PC-9 (cell line): ENCODE measurements at regions not wholly inside any gene's neighbourhood (a gene's known extent, or its start where the extent isn't known, plus 50 kb on each side); places are given as distances from the start of the nearest gene placed in this dataset.

ENCODE experiments used
- BruUV-seq: library from RNA; stranded (reverse); fragments of 400-500 nt; replicated peaks from 2 replicates; lab custom pipeline; 2021; lab: Mats Ljungman, UMichigan
- CTCF ChIA-PET: fragments of 300-600 bp; sonication (Branson Sonifier 250); formaldehyde crosslinking; loops from one replicate; lab custom pipeline; 2022; ENCODE audit warnings: antibody characterized with exemption; lab: Charles Lee
- POLR2A ChIA-PET: fragments of 300-600 bp; sonication (Branson Sonifier 250); formaldehyde crosslinking; loops from one replicate; lab custom pipeline; 2022; ENCODE audit warnings: antibody characterized with exemption; ENCODE audit not compliant: unreplicated experiment; lab: Charles Lee
- DNase-seq, 2 experiments: peaks; one replicate each; pipeline versions ENCODE4 v3.0.0 to v3.0.0-alpha.2; 2015 to 2022; ENCODE audit warnings: mixed read lengths in 1 of 2
- H2AFZ ChIP-seq: fragments of 200-600 bp; sonication (generic); 2 replicates; pipeline ENCODE4 v1.8.1; 2017; ENCODE audit warnings: antibody characterized with exemption
- H3F3A ChIP-seq: fragments of 200-600 bp; sonication (generic); 2 replicates; pipeline ENCODE4 v1.8.1; 2017; ENCODE audit warnings: antibody characterized with exemption, mild to moderate bottlenecking, low read depth; ENCODE audit not compliant: insufficient read depth
- H3K27ac ChIP-seq: fragments of 200-600 bp; sonication (generic); 2 replicates; pipeline ENCODE4 v1.6.1; 2016; ENCODE audit warnings: mixed run types
- H3K27me3 ChIP-seq: fragments of 200-600 bp; sonication (generic); 2 replicates; pipeline ENCODE4 v1.6.1; 2016; ENCODE audit warnings: low read depth, mixed run types; ENCODE audit not compliant: insufficient read depth
- H3K36me3 ChIP-seq: fragments of 200-600 bp; sonication (generic); 2 replicates; pipeline ENCODE4 v1.6.1; 2016; ENCODE audit warnings: low read depth, mixed run types
- H3K4me1 ChIP-seq: fragments of 200-600 bp; sonication (generic); replicated peaks from 2 replicates; pipeline ENCODE4 v1.6.1; 2016; ENCODE audit warnings: mixed run types; ENCODE audit not compliant: insufficient read depth
- H3K4me2 ChIP-seq: fragments of 200-600 bp; sonication (generic); 2 replicates; pipeline ENCODE4 v1.6.1; 2017; ENCODE audit warnings: mixed run types
- H3K4me3 ChIP-seq: fragments of 200-600 bp; sonication (generic); 2 replicates; pipeline ENCODE4 v1.6.1; 2016; ENCODE audit warnings: mixed run types
- H3K79me2 ChIP-seq: fragments of 200-600 bp; sonication (generic); 2 replicates; pipeline ENCODE4 v1.6.1; 2017; ENCODE audit warnings: low read depth, mixed run types
- H3K9me2 ChIP-seq: fragments of 200-600 bp; sonication (generic); 2 replicates; pipeline ENCODE4 v1.8.1; 2017; ENCODE audit warnings: mild to moderate bottlenecking; ENCODE audit not compliant: insufficient read depth
- H3K9me3 ChIP-seq: fragments of 200-600 bp; sonication (generic); 2 replicates; pipeline ENCODE4 v1.8.1; 2016; ENCODE audit warnings: low read depth; ENCODE audit not compliant: insufficient read depth
- H4K20me1 ChIP-seq: fragments of 200-600 bp; sonication (generic); 2 replicates; pipeline ENCODE4 v1.8.1; 2017; ENCODE audit not compliant: insufficient read depth
- EZH2 ChIP-seq: fragments of 200-600 bp; sonication (generic); IDR thresholded peaks from 2 replicates; pipeline ENCODE4 v1.8.0; 2017; ENCODE audit warnings: antibody characterized with exemption, low read depth
- intact Hi-C: fragments of 100-400 bp; cut with micrococcal nuclease; formaldehyde crosslinking; loops from one replicate; pipeline ENCODE4 v1.10.0; 2022; ENCODE audit not compliant: unreplicated experiment
- TF ChIP-seq, protein P1 (sequence below): fragments of 200-600 bp; sonication (generic); conservative IDR thresholded peaks from 2 replicates; pipeline ENCODE4 v1.6.1; 2017; ENCODE audit warnings: mixed run types, antibody characterized with exemption, mild to moderate bottlenecking, moderate library complexity

DNA sequence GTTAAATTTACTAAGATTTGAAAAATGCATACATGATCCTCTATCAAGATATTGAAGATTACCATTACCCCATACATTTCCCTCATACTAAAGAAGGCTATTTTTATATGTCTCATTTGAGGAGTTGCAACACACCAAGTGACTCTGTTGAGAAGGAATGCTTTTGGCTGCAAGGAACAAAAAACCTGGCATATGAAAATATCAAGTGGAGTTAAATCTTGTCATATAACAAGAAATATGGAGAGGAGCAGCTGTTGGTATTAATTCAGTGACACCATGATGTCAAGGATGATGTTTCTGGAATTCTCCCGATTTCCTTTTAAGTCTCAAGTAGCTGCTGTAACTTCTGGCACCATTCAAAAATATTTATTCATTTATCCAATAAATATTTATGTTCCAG lies 193.8 kb downstream of the CSNK1G3 start:
- no peak for TF ChIP-seq EZH2
- TF ChIP-seq, protein P1, sequence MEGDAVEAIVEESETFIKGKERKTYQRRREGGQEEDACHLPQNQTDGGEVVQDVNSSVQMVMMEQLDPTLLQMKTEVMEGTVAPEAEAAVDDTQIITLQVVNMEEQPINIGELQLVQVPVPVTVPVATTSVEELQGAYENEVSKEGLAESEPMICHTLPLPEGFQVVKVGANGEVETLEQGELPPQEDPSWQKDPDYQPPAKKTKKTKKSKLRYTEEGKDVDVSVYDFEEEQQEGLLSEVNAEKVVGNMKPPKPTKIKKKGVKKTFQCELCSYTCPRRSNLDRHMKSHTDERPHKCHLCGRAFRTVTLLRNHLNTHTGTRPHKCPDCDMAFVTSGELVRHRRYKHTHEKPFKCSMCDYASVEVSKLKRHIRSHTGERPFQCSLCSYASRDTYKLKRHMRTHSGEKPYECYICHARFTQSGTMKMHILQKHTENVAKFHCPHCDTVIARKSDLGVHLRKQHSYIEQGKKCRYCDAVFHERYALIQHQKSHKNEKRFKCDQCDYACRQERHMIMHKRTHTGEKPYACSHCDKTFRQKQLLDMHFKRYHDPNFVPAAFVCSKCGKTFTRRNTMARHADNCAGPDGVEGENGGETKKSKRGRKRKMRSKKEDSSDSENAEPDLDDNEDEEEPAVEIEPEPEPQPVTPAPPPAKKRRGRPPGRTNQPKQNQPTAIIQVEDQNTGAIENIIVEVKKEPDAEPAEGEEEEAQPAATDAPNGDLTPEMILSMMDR, result no peak
- Histone ChIP-seq H3K27ac (no peak overlapping the region), H3K9me2 (no peaks in the 10 kb centered on the region), H3F3A (no peaks in the 10 kb centered on the region), H3K36me3 (no peaks in the 10 kb centered on the region), H3K9me3 (no peaks in the 10 kb centered on the region), H3K27me3 (no peaks in the 10 kb centered on the region), H3K4me2 (no peak overlapping the region), H3K4me1 (0 out of 2 replicates have a peak, but pooled peaks cover 7% of the 10 kb centered on the region), H3K79me2 (no peaks in the 10 kb centered on the region), H3K4me3 (no peak overlapping the region), H4K20me1 (no peaks in the 10 kb centered on the region), H2AFZ (no peak overlapping the region)
- no peak for DNase-seq
- ChIA-PET POLR2A (no interaction called here), CTCF (no interaction called here)
- intact Hi-C loops, result no loop called here
- no TSS peak for BruUV-seq

DNA sequence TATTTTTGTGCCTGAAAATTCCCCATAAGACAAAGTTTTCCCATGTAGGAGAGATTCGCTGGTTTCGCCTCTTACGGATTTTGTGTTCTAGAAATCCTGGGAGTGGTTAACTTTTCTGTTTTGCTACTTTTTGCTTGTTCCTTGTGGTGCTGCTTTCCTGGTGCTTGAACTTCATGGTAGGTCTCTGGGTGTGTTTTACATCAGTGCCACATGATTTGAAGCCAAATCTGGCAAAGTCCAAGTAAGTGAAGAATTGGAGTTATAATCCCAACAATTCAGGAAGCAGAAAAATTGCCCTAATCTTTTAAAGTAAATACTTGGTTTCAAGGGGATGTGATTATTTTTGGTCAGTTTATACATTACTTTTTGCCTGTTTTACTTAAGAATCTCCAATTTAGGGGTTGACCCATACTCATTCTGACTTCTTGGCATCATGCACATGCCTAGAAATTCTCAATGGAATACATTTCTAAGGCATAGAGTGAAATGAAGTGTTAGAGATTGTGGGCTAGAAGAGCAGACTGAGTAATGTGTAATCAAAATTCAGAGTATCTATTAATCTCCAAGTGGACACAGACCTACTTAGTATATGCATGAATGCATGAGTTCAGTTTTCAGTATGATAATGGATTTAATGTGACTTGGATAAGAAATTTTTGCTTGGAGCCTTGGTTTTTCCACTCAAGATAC lies 189.7 kb downstream of the CSNK1G3 start:
- no peaks in the 10 kb centered on the region for H3K9me2 ChIP-seq
- H4K20me1 ChIP-seq, result no peaks in the 10 kb centered on the region
- H3K36me3 ChIP-seq, result no peaks in the 10 kb centered on the region
- no peak overlapping the region for H3K27ac ChIP-seq
- BruUV-seq, result no TSS peak
- H3K79me2 ChIP-seq, result no peaks in the 10 kb centered on the region
- ChIA-PET CTCF (interaction anchor here (0.6 kb wide), 1 partner anchor 156 kb away, joined by 4 read pairs; no protein-coding TSS in a partner anchor), POLR2A (no interaction called here)
- TF ChIP-seq, protein P1, result no peak
- TF ChIP-seq EZH2, result no peak
- no peak overlapping the region for H2AFZ ChIP-seq
- 0 out of 2 replicates have a peak, but pooled peaks cover 7% of the 10 kb centered on the region for H3K4me1 ChIP-seq
- H3F3A ChIP-seq, result no peaks in the 10 kb centered on the region; the same call in 1 of the 2 replicates
- no peak overlapping the region for H3K4me3 ChIP-seq
- no peaks in the 10 kb centered on the region for H3K27me3 ChIP-seq
- no peak for DNase-seq
- intact Hi-C loops, result no loop called here
- no peak overlapping the region for H3K4me2 ChIP-seq
- H3K9me3 ChIP-seq, result no peaks in the 10 kb centered on the region; the same call in 1 of the 2 replicates

DNA sequence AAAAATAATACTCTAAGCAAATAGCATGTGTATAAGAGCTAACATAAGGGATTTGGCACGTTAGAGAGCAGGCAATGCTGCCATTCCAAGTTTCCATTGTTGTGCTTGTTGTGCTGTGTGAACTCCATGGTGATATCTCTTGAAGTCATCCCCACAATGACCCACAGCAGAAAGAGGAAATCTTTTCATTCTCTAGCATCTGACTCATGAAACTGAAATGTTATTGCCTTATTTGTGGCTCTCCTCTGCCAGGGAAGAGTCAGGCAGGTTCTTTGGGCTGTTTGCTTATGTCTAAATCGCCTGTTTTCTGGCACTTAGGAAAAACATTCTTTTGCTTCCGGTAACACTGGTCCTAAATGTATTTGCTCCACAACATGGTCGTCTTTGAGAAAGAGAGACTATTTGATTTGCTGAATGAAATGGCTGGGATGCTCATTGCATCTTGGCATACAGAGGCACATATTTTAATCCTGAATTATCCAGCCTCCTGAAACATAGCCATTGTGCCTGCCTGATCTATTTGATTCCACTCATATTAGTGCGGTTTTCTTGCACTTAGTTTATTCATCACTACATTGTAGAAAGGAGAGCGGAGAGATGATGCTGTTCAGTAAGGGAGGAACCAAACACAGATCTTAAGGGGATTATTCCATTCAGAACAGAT lies 188.8 kb downstream of the CSNK1G3 start:
- intact Hi-C loops, result no loop called here

More for the DNA sequence above, 188.8 kb downstream of the CSNK1G3 start:
- H3K4me3 ChIP-seq, result no peak overlapping the region
- H3K27me3 ChIP-seq, result no peaks in the 10 kb centered on the region
- BruUV-seq, result no TSS peak
- H3K9me2 ChIP-seq, result no peaks in the 10 kb centered on the region
- H3K27ac ChIP-seq, result no peak overlapping the region
- no peaks in the 10 kb centered on the region; the same call in 1 of the 2 replicates for H3F3A ChIP-seq
- H3K4me1 ChIP-seq, result 0 out of 2 replicates have a peak, but pooled peaks cover 7% of the 10 kb centered on the region
- peak; percentile 1 to 89 for DNase-seq
- ChIA-PET POLR2A (no interaction called here), CTCF (no interaction called here)
- TF ChIP-seq, protein P1, result no peak
- no peak for TF ChIP-seq EZH2
- H2AFZ ChIP-seq, result 0 out of 2 replicates have a peak overlapping the region, but pooled peaks have one; percentile 37
- no peaks in the 10 kb centered on the region for H3K36me3 ChIP-seq
- H3K4me2 ChIP-seq, result no peak overlapping the region; the same call in 1 of the 2 replicates
- no peaks in the 10 kb centered on the region; the same call in 1 of the 2 replicates for H3K9me3 ChIP-seq
- no peaks in the 10 kb centered on the region for H3K79me2 ChIP-seq
- no peaks in the 10 kb centered on the region for H4K20me1 ChIP-seq
